ENCODE measurements at regions not wholly inside any gene's neighbourhood (a gene's known extent, or its start where the extent isn't known, plus 50 kb on each side); places are given as distances from the start of the nearest gene placed in this dataset.

GRCh38 chr5:135119481-135119880, 85.5 kb upstream of the PITX1 start:
- TF ChIP-seq CTCF (IDR thresholded peaks at IDR 0.05; ENCODE audit: low read depth, low read length, missing control alignments): no peak
- no peak overlapping the region for H3K4me3 ChIP-seq (ENCODE audit: low read depth, low read length)
- no peak for DNase-seq (ENCODE audit: low read depth)

GRCh38 chr5:135117590-135117989, 83.6 kb upstream of the PITX1 start:
- no peak overlapping the region for H3K4me3 ChIP-seq (ENCODE audit: low read depth, low read length)
- no peak for DNase-seq (ENCODE audit: low read depth)
- TF ChIP-seq CTCF (IDR thresholded peaks at IDR 0.05; ENCODE audit: low read depth, low read length, missing control alignments): no peak

- no peak for DNase-seq (ENCODE audit: low read depth)
- no peak for TF ChIP-seq CTCF (IDR thresholded peaks at IDR 0.05; ENCODE audit: low read depth, low read length, missing control alignments)
- no peak overlapping the region for H3K4me3 ChIP-seq (ENCODE audit: low read depth, low read length)
Observed at GRCh38 chr5:135116160-135116561, 82.1 kb upstream of the PITX1 start.

DNA sequence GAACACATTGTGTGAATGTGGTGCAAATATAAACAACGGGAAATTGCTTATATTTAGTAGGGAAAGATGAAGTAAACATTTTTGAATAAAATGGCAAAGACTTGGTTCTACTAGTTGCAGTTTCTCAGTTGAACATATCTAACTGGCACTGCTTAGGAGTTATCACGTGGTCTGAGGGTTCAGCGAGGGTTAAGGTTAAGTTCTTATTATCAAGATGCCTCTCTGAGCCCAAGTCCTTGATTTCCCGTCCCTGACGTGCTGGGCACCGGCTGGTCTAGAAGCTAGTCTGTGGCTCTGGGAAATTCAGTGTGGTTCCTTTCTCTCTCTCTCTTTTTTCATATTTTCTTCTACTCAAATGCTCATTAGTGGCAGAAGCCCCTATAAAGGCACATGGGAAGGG, 81.6 kb upstream of the PITX1 start:
- DNase-seq (ENCODE audit: low read depth): no peak
- TF ChIP-seq CTCF (IDR thresholded peaks at IDR 0.05; ENCODE audit: low read depth, low read length, missing control alignments): no peak
- no peak overlapping the region for H3K4me3 ChIP-seq (ENCODE audit: low read depth, low read length)

- H3K4me3 ChIP-seq (ENCODE audit: low read depth, low read length): no peak overlapping the region
- DNase-seq (ENCODE audit: low read depth): no peak
- TF ChIP-seq CTCF (IDR thresholded peaks at IDR 0.05; ENCODE audit: low read depth, low read length, missing control alignments): no peak
Observed at GRCh38 chr5:135114759-135115158, 80.7 kb upstream of the PITX1 start.

DNA sequence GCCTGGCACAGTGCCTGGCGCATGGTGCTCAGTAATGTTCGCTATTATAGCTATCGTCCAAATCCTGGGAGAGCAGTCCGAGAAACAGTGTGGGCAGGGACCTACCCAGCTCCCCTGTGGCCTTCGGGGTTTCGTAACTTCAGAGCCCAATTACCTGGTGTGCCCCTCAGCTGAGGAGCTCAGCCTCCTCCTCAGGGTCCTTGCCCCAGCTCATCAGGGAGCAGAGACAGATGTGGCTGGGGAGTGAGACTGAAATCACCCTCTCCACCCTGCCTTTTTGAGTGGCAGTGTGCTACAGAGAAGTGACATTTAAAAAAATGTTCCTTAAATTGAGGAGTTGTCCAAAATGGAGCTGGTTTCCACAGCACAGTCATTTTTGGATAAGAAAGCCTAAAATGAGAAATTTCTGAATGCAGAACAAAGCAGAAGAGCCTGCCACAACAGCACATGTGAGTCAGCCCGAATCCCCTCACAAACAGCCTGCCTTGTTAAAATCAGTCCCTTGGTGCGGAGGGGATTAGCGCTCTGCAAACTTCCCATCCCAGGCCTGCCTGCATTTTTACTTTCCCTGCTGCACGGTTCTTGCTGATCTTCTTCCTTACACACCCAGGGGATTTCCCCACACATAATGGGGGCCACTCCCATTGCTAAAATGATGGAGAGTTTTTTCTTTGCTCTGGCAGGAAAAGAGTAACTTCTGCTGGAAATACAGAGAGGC, 78.1 kb upstream of the PITX1 start:
- H3K4me3 ChIP-seq (ENCODE audit: low read depth, low read length): no peak overlapping the region
- no peak for DNase-seq (ENCODE audit: low read depth)
- no peak for TF ChIP-seq CTCF (IDR thresholded peaks at IDR 0.05; ENCODE audit: low read depth, low read length, missing control alignments)
